Stimulated activated CD4-positive, alpha-beta T cell treated with anti-CD3 and anti-CD28 coated beads, TNF-alpha, amount 100 ng/mL, for 48 hours (primary cell): ENCODE measurements at regions not wholly inside any gene's neighbourhood (a gene's known extent, or its start where the extent isn't known, plus 50 kb on each side); places are given as distances from the start of the nearest gene placed in this dataset.
"Not testable (repeated sequence)": the region's sequence is repeated elsewhere in the genome, so short reads cannot be mapped to it uniquely, and the experiment has no call there.

Experiments used
- DNase-seq, 3 donors: peaks; one replicate each; pipeline ENCODE4 v3.0.0-alpha.2; 2020; ENCODE audit warnings: low read depth in 3 of 3

GRCh38 chr1:206312274-206312665, 108.9 kb downstream of the SRGAP2 start:
- DNase-seq = not testable (repeated sequence)

GRCh38 chr1:206314951-206315636, 111.8 kb downstream of the SRGAP2 start:
- DNase-seq = not testable (repeated sequence)

- DNase-seq = not testable (repeated sequence)
These were observed 113.6 kb downstream of the SRGAP2 start for GRCh38 chr1:206316901-206317300.

- not testable (repeated sequence) for DNase-seq
These were observed 114.7 kb downstream of the SRGAP2 start for GRCh38 chr1:206317878-206318514.

GRCh38 chr1:206320227-206320626, 116.9 kb downstream of the SRGAP2 start:
- not testable (repeated sequence) for DNase-seq

GRCh38 chr1:206326159-206326939, 123.0 kb downstream of the SRGAP2 start:
- not testable (repeated sequence) for DNase-seq

- DNase-seq = not testable (repeated sequence)
These were observed 128.3 kb downstream of the SRGAP2 start for GRCh38 chr1:206331597-206331996.

GRCh38 chr1:206333316-206333715, 130.0 kb downstream of the SRGAP2 start:
- not testable (repeated sequence) for DNase-seq

- not testable (repeated sequence) for DNase-seq
These were observed 130.6 kb downstream of the SRGAP2 start for GRCh38 chr1:206333897-206334296.

- DNase-seq = not testable (repeated sequence)
These were observed 131.1 kb downstream of the SRGAP2 start for GRCh38 chr1:206334481-206334880.

- DNase-seq = not testable (repeated sequence)
These were observed 131.8 kb downstream of the SRGAP2 start for GRCh38 chr1:206335162-206335561.

GRCh38 chr1:206335875-206336846, 132.8 kb downstream of the SRGAP2 start:
- DNase-seq = not testable (repeated sequence)

- not testable (repeated sequence) for DNase-seq
These were observed 133.3 kb upstream of the IKBKE start for GRCh38 chr1:206337024-206337423.

- DNase-seq = not testable (repeated sequence)
These were observed 119.6 kb upstream of the IKBKE start for GRCh38 chr1:206350493-206351275.

- not testable (repeated sequence) for DNase-seq
These were observed 118.8 kb upstream of the IKBKE start for GRCh38 chr1:206351276-206352052.

GRCh38 chr1:206356310-206356709, 114.0 kb upstream of the IKBKE start:
- peak in 1 of 3 donors; percentile 5 for DNase-seq

GRCh38 chr1:206357962-206358361, 112.3 kb upstream of the IKBKE start:
- DNase-seq = peak; percentile 17 to 45 (median 18)

GRCh38 chr1:206358771-206359170, 111.5 kb upstream of the IKBKE start:
- DNase-seq = not testable (repeated sequence)

GRCh38 chr1:206359377-206359776, 110.9 kb upstream of the IKBKE start:
- DNase-seq = not testable (repeated sequence)
